WTC11 (cell line): ENCODE measurements at regions not wholly inside any gene's neighbourhood (a gene's known extent, or its start where the extent isn't known, plus 50 kb on each side); places are given as distances from the start of the nearest gene placed in this dataset.

ENCODE experiments used
- AR ChIP-seq: fragments of 250-450 bp; sonication (Bioruptor Pico); IDR thresholded peaks from 2 replicates; pipeline ENCODE4 v1.9.0; 2021; ENCODE audit warnings: mild to moderate bottlenecking
- CBFB ChIP-seq: sonication (generic); formaldehyde crosslinking; IDR thresholded peaks from 2 replicates; pipeline ENCODE4 v1.8.1; 2022; ENCODE audit warnings: mild to moderate bottlenecking, low read depth, missing genetic modification reagents
- CTCF ChIP-seq: fragments of 200-600 bp; IDR thresholded peaks from 2 replicates; pipeline ENCODE4 v1.8.0; 2022; ENCODE audit warnings: antibody characterized with exemption
- FOXP1 ChIP-seq: sonication (generic); formaldehyde crosslinking; IDR thresholded peaks from 2 replicates; pipeline ENCODE4 v1.8.0; 2022; ENCODE audit warnings: missing genetic modification reagents, mild to moderate bottlenecking, moderate library complexity, borderline replicate concordance
- JUN ChIP-seq: sonication (generic); formaldehyde crosslinking; IDR thresholded peaks from 2 replicates; pipeline ENCODE4 v1.8.0; 2023; ENCODE audit warnings: mild to moderate bottlenecking, missing genetic modification reagents
- KAT7 ChIP-seq: sonication (generic); formaldehyde crosslinking; IDR thresholded peaks from 2 replicates; pipeline ENCODE4 v1.8.1; 2023; ENCODE audit warnings: missing genetic modification reagents, mild to moderate bottlenecking, borderline replicate concordance
- SP1 ChIP-seq: sonication (generic); formaldehyde crosslinking; conservative IDR thresholded peaks from 2 replicates; pipeline ENCODE4 v1.8.1; 2022; ENCODE audit warnings: missing genetic modification reagents
- ZNF138 ChIP-seq: sonication (generic); formaldehyde crosslinking; conservative IDR thresholded peaks from 2 replicates; pipeline ENCODE4 v1.8.1; 2022; ENCODE audit warnings: mild to moderate bottlenecking, moderate library complexity, missing genetic modification reagents
- TF ChIP-seq, protein P1 (sequence below): sonication (generic); formaldehyde crosslinking; IDR thresholded peaks from 2 replicates; pipeline ENCODE4 v1.8.0; 2022; ENCODE audit warnings: mild to moderate bottlenecking, missing genetic modification reagents

DNA sequence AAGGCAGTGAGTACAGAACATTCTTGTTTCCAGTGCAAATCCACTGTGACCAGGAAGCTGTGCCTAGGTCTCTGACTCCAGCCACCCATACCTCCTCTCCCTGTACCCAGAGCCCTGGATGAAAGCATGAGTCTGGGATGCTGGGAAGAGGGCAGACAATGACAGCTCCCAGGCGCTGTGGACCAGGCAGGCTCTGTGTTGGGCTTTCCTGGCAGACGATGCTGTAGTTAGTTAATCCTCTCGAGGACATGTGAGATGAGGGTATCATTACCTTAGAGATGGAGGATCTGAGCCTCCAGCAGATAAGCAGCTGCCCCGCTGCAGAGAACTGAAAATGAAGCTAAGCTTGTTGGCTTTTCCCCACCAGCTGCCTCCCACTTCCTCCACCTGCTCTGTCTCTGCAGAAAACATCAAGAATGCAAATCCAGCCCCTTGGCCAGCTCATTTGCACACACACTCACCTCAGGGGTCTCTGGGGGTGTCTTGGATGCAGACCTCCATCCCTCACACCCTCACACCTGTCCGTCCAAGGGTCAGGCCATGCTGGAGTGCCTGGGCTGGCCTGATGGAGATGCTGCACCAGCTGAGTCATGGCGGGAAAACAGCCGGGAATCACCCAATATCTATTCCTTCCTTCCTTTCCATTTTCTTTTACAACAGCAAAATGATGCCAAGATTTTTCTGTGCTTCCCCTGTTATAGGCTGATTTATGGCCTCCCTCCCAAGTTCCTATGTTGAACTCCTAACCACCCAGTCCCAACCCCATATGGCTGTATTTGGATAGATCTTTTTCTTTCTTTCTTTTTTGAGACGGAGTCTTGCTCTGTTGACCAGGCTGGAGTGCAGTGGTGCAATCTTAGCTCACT is 94.9 kb upstream of the SEPTIN5 start:
- TF ChIP-seq KAT7 (CRISPR knock-in tag), result no peak
- no peak for TF ChIP-seq CTCF
- TF ChIP-seq SP1 (CRISPR knock-in tag), result no peak
- TF ChIP-seq JUN, result no peak
- no peak for TF ChIP-seq ZNF138
- TF ChIP-seq FOXP1 (CRISPR knock-in tag), result no peak
- TF ChIP-seq, protein P1, sequence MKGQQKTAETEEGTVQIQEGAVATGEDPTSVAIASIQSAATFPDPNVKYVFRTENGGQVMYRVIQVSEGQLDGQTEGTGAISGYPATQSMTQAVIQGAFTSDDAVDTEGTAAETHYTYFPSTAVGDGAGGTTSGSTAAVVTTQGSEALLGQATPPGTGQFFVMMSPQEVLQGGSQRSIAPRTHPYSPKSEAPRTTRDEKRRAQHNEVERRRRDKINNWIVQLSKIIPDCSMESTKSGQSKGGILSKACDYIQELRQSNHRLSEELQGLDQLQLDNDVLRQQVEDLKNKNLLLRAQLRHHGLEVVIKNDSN, result no peak
- TF ChIP-seq AR, result no peak
- no peak for TF ChIP-seq CBFB
